Caco-2 (cell line): ENCODE measurements at regions not wholly inside any gene's neighbourhood (a gene's known extent, or its start where the extent isn't known, plus 50 kb on each side); places are given as distances from the start of the nearest gene placed in this dataset.
A peak's percentile ranks its signal among the peaks of the same experiment; 100 is the strongest.

Experiments
- BruUV-seq: library from RNA; stranded (reverse); fragments of 400-500 nt; replicated peaks from 2 replicates; lab custom pipeline; 2021; lab: Mats Ljungman, UMichigan
- CTCF ChIA-PET: fragments of 300-600 bp; sonication (Branson Sonifier 250); formaldehyde crosslinking; loops from one replicate; lab custom pipeline; 2022; ENCODE audit warnings: antibody characterized with exemption; lab: Charles Lee
- POLR2A ChIA-PET: fragments of 300-600 bp; sonication (Branson Sonifier 250); formaldehyde crosslinking; loops from one replicate; lab custom pipeline; 2022; ENCODE audit warnings: antibody characterized with exemption; lab: Charles Lee
- DNase-seq, 2 experiments: peaks; one replicate each; pipeline versions ENCODE4 v3.0.0 to v3.0.0-alpha.2; 2020 to 2022
- H3K27me3 ChIP-seq: replicated peaks from 2 replicates; pipeline ENCODE4 v1.6.0; 2011; ENCODE audit warnings: low read length; ENCODE audit not compliant: control insufficient read depth, insufficient read depth
- H3K36me3 ChIP-seq: 2 replicates; pipeline ENCODE4 v1.5.1; 2011; ENCODE audit warnings: low read length; ENCODE audit not compliant: control insufficient read depth, insufficient read depth
- H3K4me1 ChIP-seq: fragments of 250-450 bp; sonication (Bioruptor Pico); 2 replicates; pipeline ENCODE4 v1.5.1; 2020; ENCODE audit warnings: mild to moderate bottlenecking
- H3K4me3 ChIP-seq: 2 replicates; pipeline ENCODE4 v1.5.1; 2011; ENCODE audit warnings: low read depth, mild to moderate bottlenecking, control low read depth, low read length
- H3K9me3 ChIP-seq: fragments of 250-450 bp; sonication (Bioruptor Pico); 2 replicates; pipeline ENCODE4 v1.5.1; 2020; ENCODE audit warnings: mild to moderate bottlenecking, moderate library complexity
- H3K27ac Mint-ChIP-seq: one replicate; pipeline ENCODE4 v1.8.0; 2022; ENCODE audit warnings: mixed read lengths; ENCODE audit not compliant: unreplicated experiment
- H3K27me3 Mint-ChIP-seq: one replicate; pipeline ENCODE4 v1.8.0; 2022; ENCODE audit warnings: mixed read lengths; ENCODE audit not compliant: insufficient read depth, unreplicated experiment
- H3K36me3 Mint-ChIP-seq: one replicate; pipeline ENCODE4 v1.8.0; 2022; ENCODE audit warnings: mild to moderate bottlenecking, mixed read lengths; ENCODE audit not compliant: insufficient read depth, unreplicated experiment
- H3K4me1 Mint-ChIP-seq: one replicate; pipeline ENCODE4 v1.8.0; 2022; ENCODE audit warnings: low read depth, mixed read lengths; ENCODE audit not compliant: unreplicated experiment
- H3K4me3 Mint-ChIP-seq: one replicate; pipeline ENCODE4 v1.8.0; 2022; ENCODE audit warnings: mild to moderate bottlenecking, moderate library complexity, mixed read lengths; ENCODE audit not compliant: unreplicated experiment
- H3K9me3 Mint-ChIP-seq: one replicate; pipeline ENCODE4 v1.8.0; 2022; ENCODE audit warnings: mixed read lengths; ENCODE audit not compliant: unreplicated experiment
- CTCF ChIP-seq, 2 experiments: fragments of 200-600 bp in 1 of 2; IDR thresholded peaks; 1 replicate in 1 of 2; 2 replicates in 1 of 2; pipeline versions ENCODE4 v1.5.1 to v1.8.0; 2011 to 2022; ENCODE audit warnings: antibody characterized with exemption in 1 of 2, control low read depth in 1 of 2, inconsistent platforms in 1 of 2, low read depth in 1 of 2, low read length in 1 of 2, mild to moderate bottlenecking in 1 of 2, moderate library complexity in 1 of 2; ENCODE audit not compliant: insufficient read depth in 1 of 2, severe bottlenecking in 1 of 2, unreplicated experiment in 1 of 2
- intact Hi-C: fragments of 100-400 bp; cut with micrococcal nuclease; formaldehyde crosslinking; loops from one replicate; pipeline ENCODE4 v1.10.0; 2022; ENCODE audit not compliant: unreplicated experiment

- intact Hi-C loops: loop anchor here (5.0 to 10.0 kb wide), 2 partner anchors 57 to 150 kb away; no protein-coding TSS in a partner anchor
- ChIA-PET POLR2A (no interaction called here), CTCF (interaction anchor here (0.7 to 1.7 kb wide), 2 partner anchors 158 to 166 kb away, joined by 4 to 7 read pairs; partner anchors contain the start of gene MC5R)
- Histone ChIP-seq H3K36me3 (no peaks in the 10 kb centered on the region), H3K4me1 (no peaks in the 10 kb centered on the region), H3K9me3 (no peaks in the 10 kb centered on the region), H3K4me3 (no peak overlapping the region), H3K27me3 (no peaks in the 10 kb centered on the region)
- Mint-ChIP-seq H3K9me3 (no peaks in the 10 kb centered on the region), H3K4me1 (no peaks in the 10 kb centered on the region), H3K27me3 (peaks cover 2% of the 10 kb centered on the region), H3K36me3 (no peaks in the 10 kb centered on the region), H3K27ac (no peak overlapping the region), H3K4me3 (no peak overlapping the region)
- peak in 1 of 2 experiments; percentile 37 for DNase-seq
- TF ChIP-seq CTCF (IDR thresholded peaks at IDR 0.05; ENCODE audit: insufficient read depth in 1 of 2, low read depth in 1 of 2, low read length in 1 of 2, severe bottlenecking in 1 of 2, unreplicated experiment in 1 of 2): peak in 1 of 2 experiments; percentile 57
- BruUV-seq: no TSS peak
These were observed 66.8 kb upstream of the MC2R start for GRCh38 chr18:13982126-13982525.

- Histone ChIP-seq H3K9me3 (no peaks in the 10 kb centered on the region), H3K4me1 (no peaks in the 10 kb centered on the region), H3K36me3 (no peaks in the 10 kb centered on the region), H3K4me3 (no peak overlapping the region), H3K27me3 (no peaks in the 10 kb centered on the region)
- Mint-ChIP-seq H3K36me3 (no peaks in the 10 kb centered on the region), H3K4me1 (no peaks in the 10 kb centered on the region), H3K27me3 (peaks cover 5% of the 10 kb centered on the region), H3K4me3 (no peak overlapping the region), H3K27ac (no peak overlapping the region), H3K9me3 (peaks cover 7% of the 10 kb centered on the region)
- no peak for TF ChIP-seq CTCF (IDR thresholded peaks at IDR 0.05; ENCODE audit: insufficient read depth in 1 of 2, low read depth in 1 of 2, low read length in 1 of 2, severe bottlenecking in 1 of 2, unreplicated experiment in 1 of 2)
- DNase-seq: no peak
- intact Hi-C loops: no loop called here
- no TSS peak for BruUV-seq
- ChIA-PET CTCF (no interaction called here), POLR2A (no interaction called here)
These were observed 57.8 kb upstream of the MC2R start for GRCh38 chr18:13973061-13973575.
